GM23338 (cell line): ENCODE measurements at regions not wholly inside any gene's neighbourhood (a gene's known extent, or its start where the extent isn't known, plus 50 kb on each side); places are given as distances from the start of the nearest gene placed in this dataset.

Experiments
- CTCF ChIP-seq, 2 experiments: fragments of 200-600 bp in 1 of 2; sonication (generic) in 1 of 2; conservative IDR thresholded peaks; 2 replicates each; pipeline versions ENCODE4 v1.5.1 to v1.6.1; 2016 to 2017; ENCODE audit warnings: antibody characterized with exemption in 2 of 2, low read depth in 2 of 2, mild to moderate bottlenecking in 2 of 2, moderate library complexity in 1 of 2
- EZH2 ChIP-seq: fragments of 200-600 bp; sonication (generic); IDR thresholded peaks from one replicate; pipeline ENCODE4 v1.8.0; 2017; ENCODE audit warnings: antibody characterized with exemption, mild to moderate bottlenecking, low read depth; ENCODE audit not compliant: unreplicated experiment
- JUNB ChIP-seq: IDR thresholded peaks from one replicate; pipeline ENCODE4 v1.6.1; 2016; ENCODE audit warnings: antibody characterized with exemption; ENCODE audit not compliant: unreplicated experiment
- POLR2AphosphoS5 ChIP-seq: IDR thresholded peaks from 2 replicates; pipeline ENCODE4 v1.6.1; 2016; ENCODE audit warnings: antibody characterized with exemption, low read depth
- REST ChIP-seq: IDR thresholded peaks from one replicate; pipeline ENCODE4 v1.6.1; 2018; ENCODE audit warnings: antibody characterized with exemption; ENCODE audit not compliant: unreplicated experiment
- ZNF331 ChIP-seq: fragments of 250-450 bp; sonication (Bioruptor Pico); IDR thresholded peaks from 2 replicates; pipeline ENCODE4 v1.5.0; 2020; ENCODE audit warnings: low read depth, mild to moderate bottlenecking, moderate library complexity

- TF ChIP-seq CTCF (conservative IDR thresholded peaks at IDR 0.05; ENCODE audit: low read depth in 2 of 2) (peak in 1 of 2 experiments; percentile 10; a peak in 1 of 4 replicates), EZH2 (no peak), POLR2AphosphoS5 (no peak), REST (no peak), JUNB (no peak), ZNF331 (CRISPR knock-in tag) (no peak)
Observed at GRCh38 chr5:121144764-121145163, 680.7 kb downstream of the PRR16 start.
